Nucleus accumbens (tissue), 56 donors: ENCODE measurements at regions not wholly inside any gene's neighbourhood (a gene's known extent, or its start where the extent isn't known, plus 50 kb on each side); places are given as distances from the start of the nearest gene placed in this dataset.

Source experiments
- DNase-seq, 56 donors: peaks; one replicate each; lab custom pipeline; 2025; lab: John Stamatoyannopoulos, UW

GRCh38 chr12:107486140-107486892 is 199.3 kb upstream of the PWP1 start:
- no peak for DNase-seq

GRCh38 chr12:107487011-107487680 is 198.5 kb upstream of the PWP1 start:
- no peak for DNase-seq

- no peak for DNase-seq
Measured at GRCh38 chr12:107488666-107489065, 196.9 kb upstream of the PWP1 start.

- DNase-seq = no peak
Measured at GRCh38 chr12:107490010-107490409, 195.6 kb upstream of the PWP1 start.

- DNase-seq = no peak
Measured at GRCh38 chr12:107491856-107492255, 193.7 kb upstream of the PWP1 start.

GRCh38 chr12:107492393-107493134 is 193.0 kb upstream of the PWP1 start:
- no peak for DNase-seq

- DNase-seq = no peak
Measured at GRCh38 chr12:107493135-107493494, 192.5 kb upstream of the PWP1 start.

GRCh38 chr12:107493666-107494065 is 191.9 kb upstream of the PWP1 start:
- no peak for DNase-seq

- DNase-seq = no peak
Measured at GRCh38 chr12:107494331-107494730, 191.3 kb upstream of the PWP1 start.

GRCh38 chr12:107495604-107496003 is 190.0 kb upstream of the PWP1 start:
- DNase-seq = no peak

- no peak for DNase-seq
Measured at GRCh38 chr12:107497231-107497630, 188.4 kb upstream of the PWP1 start.

- DNase-seq = no peak
Measured at GRCh38 chr12:107500307-107500706, 185.3 kb upstream of the PWP1 start.

- no peak for DNase-seq
Measured at GRCh38 chr12:107501681-107502080, 183.9 kb upstream of the PWP1 start.

- no peak for DNase-seq
Measured at GRCh38 chr12:107503129-107503855, 182.3 kb upstream of the PWP1 start.

GRCh38 chr12:107503887-107504885 is 181.4 kb upstream of the PWP1 start:
- DNase-seq = no peak

GRCh38 chr12:107509421-107509820 is 176.2 kb upstream of the PWP1 start:
- DNase-seq = no peak

GRCh38 chr12:107510211-107510610 is 175.4 kb upstream of the PWP1 start:
- DNase-seq = no peak

- no peak for DNase-seq
Measured at GRCh38 chr12:107511292-107511691, 174.3 kb upstream of the PWP1 start.

GRCh38 chr12:107512391-107512790 is 173.2 kb upstream of the PWP1 start:
- no peak for DNase-seq

- DNase-seq = no peak
Measured at GRCh38 chr12:107513184-107513583, 172.4 kb upstream of the PWP1 start.
